Activated CD8-positive, alpha-beta memory T cell treated with anti-CD3 and anti-CD28 coated beads, Interleukin-2, amount 50 U/mL, for 4 hours (primary cell): ENCODE measurements at regions not wholly inside any gene's neighbourhood (a gene's known extent, or its start where the extent isn't known, plus 50 kb on each side); places are given as distances from the start of the nearest gene placed in this dataset.
"Not testable (repeated sequence)": the region's sequence is repeated elsewhere in the genome, so short reads cannot be mapped to it uniquely, and the experiment has no call there.

Source experiments
- DNase-seq: peaks from one replicate; pipeline ENCODE4 v3.0.0-alpha.2; 2020

- DNase-seq, result no peak
These were observed 268.4 kb upstream of the PELI2 start for GRCh38 chr14:55849833-55850232.

GRCh38 chr14:55850825-55851241 lies 267.4 kb upstream of the PELI2 start:
- no peak for DNase-seq

GRCh38 chr14:55851301-55851700 lies 266.9 kb upstream of the PELI2 start:
- no peak for DNase-seq

GRCh38 chr14:55851961-55852360 lies 266.2 kb upstream of the PELI2 start:
- no peak for DNase-seq

GRCh38 chr14:55855751-55856150 lies 262.5 kb upstream of the PELI2 start:
- DNase-seq, result no peak

GRCh38 chr14:55858604-55859003 lies 259.6 kb upstream of the PELI2 start:
- no peak for DNase-seq

GRCh38 chr14:55861561-55861960 lies 256.6 kb upstream of the PELI2 start:
- not testable (repeated sequence) for DNase-seq

GRCh38 chr14:55864890-55865655 lies 253.1 kb upstream of the PELI2 start:
- DNase-seq, result no peak

GRCh38 chr14:55867311-55867710 lies 250.9 kb upstream of the PELI2 start:
- no peak for DNase-seq

GRCh38 chr14:55867719-55868118 lies 250.5 kb upstream of the PELI2 start:
- DNase-seq, result no peak

- DNase-seq, result no peak
These were observed 248.7 kb upstream of the PELI2 start for GRCh38 chr14:55869397-55870049.

- DNase-seq, result no peak
These were observed 245.0 kb upstream of the PELI2 start for GRCh38 chr14:55873169-55873568.

- DNase-seq, result no peak
These were observed 243.4 kb upstream of the PELI2 start for GRCh38 chr14:55874785-55875184.

- no peak for DNase-seq
These were observed 240.3 kb upstream of the PELI2 start for GRCh38 chr14:55877942-55878341.

GRCh38 chr14:55881577-55882241 lies 236.5 kb upstream of the PELI2 start:
- no peak for DNase-seq

GRCh38 chr14:55884819-55885218 lies 233.4 kb upstream of the PELI2 start:
- no peak for DNase-seq

- no peak for DNase-seq
These were observed 229.1 kb upstream of the PELI2 start for GRCh38 chr14:55889124-55889523.

- DNase-seq, result no peak
These were observed 226.5 kb upstream of the PELI2 start for GRCh38 chr14:55891692-55892091.

GRCh38 chr14:55892906-55893305 lies 225.3 kb upstream of the PELI2 start:
- DNase-seq, result no peak

GRCh38 chr14:55893705-55894104 lies 224.5 kb upstream of the PELI2 start:
- no peak for DNase-seq

- DNase-seq, result no peak
These were observed 221.2 kb upstream of the PELI2 start for GRCh38 chr14:55897031-55897430.

GRCh38 chr14:55898938-55899337 lies 219.3 kb upstream of the PELI2 start:
- DNase-seq, result no peak

GRCh38 chr14:55899531-55899930 lies 218.7 kb upstream of the PELI2 start:
- no peak for DNase-seq

GRCh38 chr14:55900749-55901148 lies 217.5 kb upstream of the PELI2 start:
- DNase-seq, result no peak
